ENCODE measurements at regions not wholly inside any gene's neighbourhood (a gene's known extent, or its start where the extent isn't known, plus 50 kb on each side); places are given as distances from the start of the nearest gene placed in this dataset.

- no peak for TF ChIP-seq EZH2 (IDR thresholded peaks at IDR 0.05; ENCODE audit: insufficient read depth, poor library complexity, severe bottlenecking)
- TF ChIP-seq EZH2phosphoT487 (IDR thresholded peaks at IDR 0.05; ENCODE audit: insufficient read depth, low read depth): no peak
Observed at GRCh38 chr3:116811754-116812153, 102.2 kb downstream of the TUSC7 start.

Data from GM23248 (cell line).